ENCODE measurements at regions not wholly inside any gene's neighbourhood (a gene's known extent, or its start where the extent isn't known, plus 50 kb on each side); places are given as distances from the start of the nearest gene placed in this dataset.

- TF ChIP-seq POLR2A (IDR thresholded peaks at IDR 0.05) (no peak), CTCF (IDR thresholded peaks at IDR 0.05) (no peak)
Measured at GRCh38 chr11:25628030-25628429, 703.9 kb upstream of the ANO3 start.
